ENCODE measurements at regions not wholly inside any gene's neighbourhood (a gene's known extent, or its start where the extent isn't known, plus 50 kb on each side); places are given as distances from the start of the nearest gene placed in this dataset.

DNA sequence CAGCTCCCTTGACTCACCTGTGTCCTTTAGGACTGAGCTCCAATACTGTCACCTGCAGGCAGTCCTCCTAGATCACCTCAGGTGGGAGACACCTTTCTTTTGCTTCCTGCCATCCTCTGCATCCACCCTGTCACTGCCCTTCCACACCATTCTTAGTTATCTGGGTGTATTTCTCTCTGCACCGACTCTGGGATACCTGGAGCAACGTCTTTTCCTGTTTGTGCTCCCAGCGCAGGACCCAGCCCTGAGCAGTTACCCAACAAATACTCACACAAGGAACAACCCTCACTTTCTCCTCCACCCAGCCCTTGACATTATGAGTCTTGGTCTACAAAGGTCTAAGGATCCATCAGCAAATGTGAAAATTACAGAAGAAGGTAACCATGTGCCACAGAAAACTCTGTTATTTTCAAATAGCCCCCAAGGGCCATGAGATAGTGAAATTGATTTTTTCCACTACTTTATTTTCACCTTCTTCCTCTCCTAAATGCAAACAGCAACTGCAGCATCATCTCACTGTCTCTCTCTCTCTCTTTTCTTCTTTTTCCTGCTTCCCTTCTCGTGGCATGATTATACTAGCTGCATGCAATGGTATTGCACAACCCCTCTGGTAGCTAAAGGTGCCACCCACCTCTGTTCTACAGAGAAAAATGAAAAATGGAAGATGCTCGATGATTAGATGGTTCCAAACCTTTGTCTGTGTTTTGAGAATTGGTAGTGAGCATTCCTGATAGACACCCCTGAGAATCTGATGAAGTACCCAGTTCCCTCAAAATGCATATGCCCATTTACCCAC is 89.0 kb downstream of the MIS18A start:
- no peak overlapping the region for H3K4me2 ChIP-seq (ENCODE audit: low read depth, low read length, poor library complexity, severe bottlenecking)
- no peak overlapping the region for H2AFZ ChIP-seq (ENCODE audit: low read length)
- no peak for DNase-seq
- H3K4me3 ChIP-seq (ENCODE audit: low read length): no peak overlapping the region
- H3K9ac ChIP-seq (ENCODE audit: low read length): no peak overlapping the region
- no peaks in the 10 kb centered on the region for H3K9me3 ChIP-seq (ENCODE audit: low read length)
- H4K20me1 ChIP-seq (ENCODE audit: insufficient read depth, low read depth, low read length): no peaks in the 10 kb centered on the region
- H3K9me2 ChIP-seq (replicated peaks; ENCODE audit: insufficient read depth, low read length): no peaks in the 10 kb centered on the region
- H3K79me2 ChIP-seq (ENCODE audit: low read length): no peaks in the 10 kb centered on the region
- 0 out of 2 replicates have a peak, but pooled peaks cover 4% of the 10 kb centered on the region for H3K4me1 ChIP-seq (ENCODE audit: low read length)
- H3K36me3 ChIP-seq (ENCODE audit: insufficient read depth, low read length): no peaks in the 10 kb centered on the region
- no peak overlapping the region for H3K27ac ChIP-seq (ENCODE audit: low read length)
- no peaks in the 10 kb centered on the region for H3K27me3 ChIP-seq (ENCODE audit: low read length)

DNA sequence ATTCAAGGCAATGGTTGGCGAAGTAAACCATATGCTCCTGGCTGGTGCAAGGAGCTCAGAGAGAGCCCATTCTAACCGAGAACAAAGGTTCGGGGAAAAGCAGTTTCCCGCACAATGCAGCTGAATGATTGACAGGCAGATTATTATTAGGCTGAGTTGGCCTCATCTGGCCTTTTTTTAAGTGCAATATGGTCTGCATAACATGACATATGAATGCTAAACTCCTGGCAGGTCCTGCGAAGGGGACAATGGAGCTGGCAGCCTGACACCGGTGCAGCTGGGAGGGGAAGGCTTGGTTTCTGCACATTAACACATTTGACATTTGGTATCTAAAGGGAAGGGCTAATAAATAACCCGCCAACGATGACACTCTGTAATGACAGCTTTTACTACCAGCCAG is 92.0 kb downstream of the MIS18A start:
- Histone ChIP-seq H3K27me3 (ENCODE audit: low read length) (no peaks in the 10 kb centered on the region), H4K20me1 (ENCODE audit: insufficient read depth, low read depth, low read length) (no peaks in the 10 kb centered on the region)

DNA sequence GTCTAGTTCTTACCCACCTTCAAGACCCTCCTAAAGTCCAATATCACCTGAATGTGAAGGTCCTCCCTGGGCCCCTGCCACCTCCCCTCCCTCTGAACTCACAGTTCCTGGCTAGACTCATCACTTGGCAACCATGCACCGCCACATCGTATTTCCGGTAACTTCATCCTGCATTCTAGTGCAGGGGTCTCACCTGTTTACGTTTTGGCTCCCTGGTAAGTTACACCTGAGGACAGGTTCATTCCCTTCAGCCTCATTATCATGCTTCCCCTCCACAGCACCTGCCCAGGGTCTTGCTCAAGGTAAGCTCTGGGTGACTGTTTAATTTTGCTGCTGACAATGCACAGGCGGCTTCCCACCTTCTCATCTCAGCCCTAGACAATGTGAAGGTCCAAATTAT is 93.1 kb downstream of the MIS18A start:
- Histone ChIP-seq H3K4me1 (ENCODE audit: low read length) (0 out of 2 replicates have a peak, but pooled peaks cover 3% of the 10 kb centered on the region), H3K9ac (ENCODE audit: low read length) (no peak overlapping the region), H3K36me3 (ENCODE audit: insufficient read depth, low read length) (no peaks in the 10 kb centered on the region), H3K27me3 (ENCODE audit: low read length) (no peaks in the 10 kb centered on the region), H3K4me3 (ENCODE audit: low read length) (no peak overlapping the region), H4K20me1 (ENCODE audit: insufficient read depth, low read depth, low read length) (no peaks in the 10 kb centered on the region), H2AFZ (ENCODE audit: low read length) (no peak overlapping the region), H3K9me2 (replicated peaks; ENCODE audit: insufficient read depth, low read length) (no peaks in the 10 kb centered on the region), H3K4me2 (ENCODE audit: low read depth, low read length, poor library complexity, severe bottlenecking) (no peak overlapping the region), H3K9me3 (ENCODE audit: low read length) (no peaks in the 10 kb centered on the region), H3K27ac (ENCODE audit: low read length) (no peak overlapping the region), H3K79me2 (ENCODE audit: low read length) (no peaks in the 10 kb centered on the region)
- no peak for DNase-seq

More for the DNA sequence above, 92.0 kb downstream of the MIS18A start:
- H3K9me2 ChIP-seq (replicated peaks; ENCODE audit: insufficient read depth, low read length): no peaks in the 10 kb centered on the region
- 0 out of 2 replicates have a peak, but pooled peaks cover 4% of the 10 kb centered on the region for H3K4me1 ChIP-seq (ENCODE audit: low read length)
- H2AFZ ChIP-seq (ENCODE audit: low read length): no peak overlapping the region
- no peaks in the 10 kb centered on the region for H3K79me2 ChIP-seq (ENCODE audit: low read length)
- no peak overlapping the region for H3K9ac ChIP-seq (ENCODE audit: low read length)
- H3K4me3 ChIP-seq (ENCODE audit: low read length): no peak overlapping the region
- no peaks in the 10 kb centered on the region for H3K36me3 ChIP-seq (ENCODE audit: insufficient read depth, low read length)
- DNase-seq: no peak
- no peak overlapping the region for H3K4me2 ChIP-seq (ENCODE audit: low read depth, low read length, poor library complexity, severe bottlenecking)
- no peaks in the 10 kb centered on the region for H3K9me3 ChIP-seq (ENCODE audit: low read length)
- H3K27ac ChIP-seq (ENCODE audit: low read length): no peak overlapping the region

DNA sequence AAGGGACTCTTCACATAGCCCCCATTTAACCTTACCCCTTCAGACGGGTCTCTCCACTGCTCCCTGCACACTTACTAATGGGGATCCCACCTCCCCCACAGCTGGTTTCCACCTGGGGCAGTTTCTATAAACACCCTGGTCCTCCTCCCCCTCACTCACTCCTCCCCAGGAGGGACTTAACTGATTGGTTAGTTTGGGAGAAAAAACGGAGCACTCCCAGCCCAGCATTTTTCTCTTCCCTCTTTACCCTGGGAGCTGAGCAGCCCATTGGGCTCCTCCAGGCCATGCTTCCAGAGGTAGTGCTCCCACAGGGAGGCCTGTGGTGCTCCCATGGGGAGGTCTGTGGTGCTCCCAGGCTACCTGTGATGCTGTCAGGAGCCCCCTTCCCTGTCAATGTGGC is 93.7 kb downstream of the MIS18A start:
- Histone ChIP-seq H3K4me1 (ENCODE audit: low read length) (no peaks in the 10 kb centered on the region), H4K20me1 (ENCODE audit: insufficient read depth, low read depth, low read length) (no peaks in the 10 kb centered on the region), H3K4me3 (ENCODE audit: low read length) (no peak overlapping the region), H3K36me3 (ENCODE audit: insufficient read depth, low read length) (no peaks in the 10 kb centered on the region), H3K9ac (ENCODE audit: low read length) (no peak overlapping the region), H3K9me3 (ENCODE audit: low read length) (no peaks in the 10 kb centered on the region), H3K4me2 (ENCODE audit: low read depth, low read length, poor library complexity, severe bottlenecking) (no peak overlapping the region), H3K27me3 (ENCODE audit: low read length) (no peaks in the 10 kb centered on the region), H3K27ac (ENCODE audit: low read length) (no peak overlapping the region), H3K9me2 (replicated peaks; ENCODE audit: insufficient read depth, low read length) (no peaks in the 10 kb centered on the region), H3K79me2 (ENCODE audit: low read length) (no peaks in the 10 kb centered on the region), H2AFZ (ENCODE audit: low read length) (no peak overlapping the region)
- no peak for DNase-seq

DNA sequence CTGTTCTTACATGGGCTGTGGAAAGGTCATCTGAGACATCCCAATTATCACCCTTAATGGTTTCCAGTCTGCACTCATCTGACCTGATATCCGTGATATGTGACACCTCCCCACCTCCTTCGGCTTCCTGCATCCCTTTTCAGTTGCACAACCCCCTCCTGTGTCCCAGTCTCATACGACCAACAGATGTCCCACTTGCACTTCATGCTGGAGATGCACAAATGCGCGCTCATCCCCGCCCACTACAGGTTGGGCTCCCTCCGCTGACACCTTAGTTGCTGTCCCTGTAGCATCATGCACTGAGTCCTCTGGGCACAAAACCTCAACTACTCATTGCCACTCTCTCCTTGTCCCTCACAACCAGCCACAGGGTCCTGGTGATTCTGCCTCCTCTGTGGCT is 94.4 kb downstream of the MIS18A start:
- Histone ChIP-seq H3K27me3 (ENCODE audit: low read length) (no peaks in the 10 kb centered on the region), H3K9me2 (replicated peaks; ENCODE audit: insufficient read depth, low read length) (no peaks in the 10 kb centered on the region), H3K4me2 (ENCODE audit: low read depth, low read length, poor library complexity, severe bottlenecking) (no peak overlapping the region), H3K4me1 (ENCODE audit: low read length) (no peaks in the 10 kb centered on the region), H3K27ac (ENCODE audit: low read length) (no peak overlapping the region), H4K20me1 (ENCODE audit: insufficient read depth, low read depth, low read length) (no peaks in the 10 kb centered on the region), H3K4me3 (ENCODE audit: low read length) (no peak overlapping the region), H3K9me3 (ENCODE audit: low read length) (no peaks in the 10 kb centered on the region), H3K36me3 (ENCODE audit: insufficient read depth, low read length) (no peaks in the 10 kb centered on the region), H2AFZ (ENCODE audit: low read length) (no peak overlapping the region), H3K9ac (ENCODE audit: low read length) (no peak overlapping the region), H3K79me2 (ENCODE audit: low read length) (no peaks in the 10 kb centered on the region)
- DNase-seq: no peak

DNA sequence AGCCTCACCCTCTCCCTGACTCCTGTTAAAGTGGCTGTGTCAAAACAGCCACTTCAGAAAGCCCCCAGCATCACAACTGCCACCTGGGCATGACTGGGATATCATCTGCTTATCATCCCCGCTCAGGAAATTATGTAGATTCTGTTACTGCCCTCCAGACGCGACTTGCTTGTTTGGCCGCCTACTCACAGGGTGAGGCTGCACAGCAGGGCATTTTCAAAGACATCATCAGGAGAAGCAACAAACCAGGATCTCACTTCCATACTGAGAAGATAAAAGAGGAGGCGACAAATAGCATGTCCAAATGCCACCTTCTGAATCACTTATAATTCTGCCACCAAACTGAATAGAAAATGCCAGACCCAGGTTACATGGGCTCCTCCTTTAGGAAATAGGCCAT is 94.8 kb downstream of the MIS18A start:
- Histone ChIP-seq H4K20me1 (ENCODE audit: insufficient read depth, low read depth, low read length) (no peaks in the 10 kb centered on the region), H3K4me2 (ENCODE audit: low read depth, low read length, poor library complexity, severe bottlenecking) (no peak overlapping the region), H3K36me3 (ENCODE audit: insufficient read depth, low read length) (no peaks in the 10 kb centered on the region), H3K4me3 (ENCODE audit: low read length) (no peak overlapping the region), H3K79me2 (ENCODE audit: low read length) (no peaks in the 10 kb centered on the region), H3K9me3 (ENCODE audit: low read length) (no peaks in the 10 kb centered on the region), H3K27me3 (ENCODE audit: low read length) (no peaks in the 10 kb centered on the region), H3K9me2 (replicated peaks; ENCODE audit: insufficient read depth, low read length) (no peaks in the 10 kb centered on the region), H3K4me1 (ENCODE audit: low read length) (no peaks in the 10 kb centered on the region), H3K27ac (ENCODE audit: low read length) (no peak overlapping the region), H3K9ac (ENCODE audit: low read length) (no peak overlapping the region), H2AFZ (ENCODE audit: low read length) (no peak overlapping the region)
- no peak for DNase-seq

DNA sequence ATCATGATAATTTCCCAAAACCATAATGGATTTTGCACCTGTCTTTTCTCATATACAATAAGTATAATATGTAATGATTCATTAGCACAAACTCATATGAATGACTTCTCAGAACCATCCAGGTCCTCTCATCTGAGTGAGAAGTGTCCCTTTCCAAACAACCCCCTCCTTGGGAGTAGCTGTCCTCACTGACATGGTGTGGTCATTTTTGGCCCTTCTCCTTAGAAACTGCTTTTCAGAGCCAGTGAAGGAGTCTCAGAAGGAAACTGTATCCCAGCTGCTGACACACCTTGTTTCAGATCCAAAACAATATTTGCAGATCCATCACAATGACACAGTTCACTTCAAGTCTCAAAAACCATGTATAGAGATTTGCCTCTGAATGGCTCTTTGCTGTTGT is 95.5 kb downstream of the MIS18A start:
- Histone ChIP-seq H3K27me3 (ENCODE audit: low read length) (no peaks in the 10 kb centered on the region), H3K36me3 (ENCODE audit: insufficient read depth, low read length) (no peaks in the 10 kb centered on the region), H3K79me2 (ENCODE audit: low read length) (no peaks in the 10 kb centered on the region), H2AFZ (ENCODE audit: low read length) (no peak overlapping the region), H3K4me1 (ENCODE audit: low read length) (no peaks in the 10 kb centered on the region), H3K9me2 (replicated peaks; ENCODE audit: insufficient read depth, low read length) (no peaks in the 10 kb centered on the region), H4K20me1 (ENCODE audit: insufficient read depth, low read depth, low read length) (no peaks in the 10 kb centered on the region), H3K27ac (ENCODE audit: low read length) (no peak overlapping the region), H3K9me3 (ENCODE audit: low read length) (no peaks in the 10 kb centered on the region), H3K4me2 (ENCODE audit: low read depth, low read length, poor library complexity, severe bottlenecking) (no peak overlapping the region), H3K4me3 (ENCODE audit: low read length) (no peak overlapping the region), H3K9ac (ENCODE audit: low read length) (no peak overlapping the region)
- no peak for DNase-seq

DNA sequence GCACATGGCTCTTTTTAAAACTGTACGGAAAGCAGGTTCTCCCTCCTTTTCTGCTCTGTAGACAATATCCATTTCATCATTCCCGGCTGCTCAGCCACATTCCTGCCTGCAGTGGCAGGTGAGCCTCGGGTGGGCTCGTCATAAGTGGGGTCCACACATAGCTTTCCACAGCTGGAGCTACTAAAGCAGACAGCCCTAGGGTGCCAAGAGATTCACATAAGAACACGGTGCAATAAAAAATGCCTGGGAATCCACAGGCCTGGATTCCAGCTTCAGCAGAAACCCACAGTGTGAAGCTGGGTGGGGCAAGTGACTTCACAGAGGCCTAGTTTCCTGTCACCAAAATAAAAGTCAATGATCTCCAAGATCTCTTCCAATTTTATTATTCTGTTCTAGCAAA is 96.4 kb downstream of the MIS18A start:
- no peaks in the 10 kb centered on the region for H3K79me2 ChIP-seq (ENCODE audit: low read length)
- H3K4me2 ChIP-seq (ENCODE audit: low read depth, low read length, poor library complexity, severe bottlenecking): no peak overlapping the region
- no peak for DNase-seq
- no peaks in the 10 kb centered on the region for H3K9me3 ChIP-seq (ENCODE audit: low read length)
- no peak overlapping the region for H3K27ac ChIP-seq (ENCODE audit: low read length)
- no peak overlapping the region for H2AFZ ChIP-seq (ENCODE audit: low read length)
- no peak overlapping the region for H3K9ac ChIP-seq (ENCODE audit: low read length)
- H3K36me3 ChIP-seq (ENCODE audit: insufficient read depth, low read length): no peaks in the 10 kb centered on the region
- no peaks in the 10 kb centered on the region for H3K9me2 ChIP-seq (replicated peaks; ENCODE audit: insufficient read depth, low read length)
- no peaks in the 10 kb centered on the region for H4K20me1 ChIP-seq (ENCODE audit: insufficient read depth, low read depth, low read length)
- H3K4me3 ChIP-seq (ENCODE audit: low read length): no peak overlapping the region
- H3K27me3 ChIP-seq (ENCODE audit: low read length): no peaks in the 10 kb centered on the region
- no peaks in the 10 kb centered on the region for H3K4me1 ChIP-seq (ENCODE audit: low read length)
